Inflammatory macrophage treated with lipopolysaccharide for 4 hours (primary cell): ENCODE measurements at regions not wholly inside any gene's neighbourhood (a gene's known extent, or its start where the extent isn't known, plus 50 kb on each side); places are given as distances from the start of the nearest gene placed in this dataset.

ENCODE experiments used
- DNase-seq: peaks from one replicate; pipeline ENCODE4 v3.0.0-alpha.2; 2020

DNA sequence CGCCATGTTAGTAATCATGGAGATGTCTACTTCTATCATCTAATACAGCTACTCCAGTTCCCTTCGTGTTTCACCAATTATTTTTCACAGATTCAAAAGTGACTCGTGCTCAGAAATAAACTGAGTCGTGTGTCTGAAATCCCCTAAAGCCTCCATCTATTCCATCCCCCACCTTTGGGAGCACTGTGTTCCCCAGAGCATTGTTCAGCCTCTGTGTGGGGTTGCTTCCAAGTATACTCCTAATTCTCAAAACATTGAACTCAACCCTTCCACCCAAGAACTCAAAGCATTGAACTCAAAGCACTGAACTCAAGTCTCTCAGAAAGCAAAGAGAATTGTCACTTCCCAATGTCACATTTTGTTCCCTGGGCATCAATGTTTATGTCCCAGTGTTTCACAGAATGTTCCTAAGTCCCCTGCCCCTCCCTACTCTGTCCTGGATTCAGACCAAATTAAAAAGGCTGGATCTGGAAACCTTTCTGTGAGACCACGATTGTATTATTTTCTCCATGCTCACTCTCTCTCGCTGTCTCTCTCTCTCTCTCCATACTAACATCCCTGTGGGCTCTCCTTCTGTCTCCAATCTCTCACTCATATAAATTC is 138.5 kb upstream of the QRFPR start:
- DNase-seq: no peak

DNA sequence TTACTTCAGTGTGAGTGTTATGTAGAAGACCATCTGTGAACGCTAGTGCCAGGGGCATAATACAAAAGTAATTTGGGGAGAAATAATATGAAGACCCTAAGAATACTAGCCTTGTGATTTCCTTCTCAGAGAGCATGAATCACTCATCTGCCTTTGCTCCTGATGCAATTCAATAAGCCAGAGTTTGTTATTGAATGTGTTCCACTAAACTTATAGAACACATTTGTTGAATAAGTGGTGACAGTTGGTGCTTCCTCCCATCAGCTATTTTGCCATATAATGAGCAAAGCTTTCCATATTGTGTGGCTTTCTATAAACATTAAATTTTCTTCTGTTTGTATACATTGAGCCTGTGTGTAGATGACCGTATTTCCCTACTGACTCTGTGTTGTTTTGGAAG is 136.4 kb upstream of the QRFPR start:
- DNase-seq: no peak

DNA sequence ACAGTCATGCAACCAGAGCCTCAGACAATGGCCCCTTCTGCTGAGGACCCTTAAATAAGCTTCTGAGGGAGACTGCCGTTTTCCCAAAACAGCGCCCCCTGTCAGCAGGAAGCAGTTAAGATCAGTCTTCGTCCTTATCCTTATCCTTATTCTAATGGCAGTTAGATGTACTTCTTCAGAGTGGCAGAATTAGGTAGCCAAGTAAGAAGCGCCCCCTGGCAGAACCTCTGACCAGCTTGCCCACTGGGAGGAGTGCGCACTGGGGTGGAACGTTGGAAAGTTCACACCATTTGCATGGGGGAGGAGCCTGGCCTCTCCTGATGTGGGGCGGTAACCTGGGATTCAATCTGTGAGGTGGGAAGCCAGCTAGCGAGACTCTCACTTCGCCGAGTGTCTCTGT is 133.6 kb upstream of the QRFPR start:
- no peak for DNase-seq

DNA sequence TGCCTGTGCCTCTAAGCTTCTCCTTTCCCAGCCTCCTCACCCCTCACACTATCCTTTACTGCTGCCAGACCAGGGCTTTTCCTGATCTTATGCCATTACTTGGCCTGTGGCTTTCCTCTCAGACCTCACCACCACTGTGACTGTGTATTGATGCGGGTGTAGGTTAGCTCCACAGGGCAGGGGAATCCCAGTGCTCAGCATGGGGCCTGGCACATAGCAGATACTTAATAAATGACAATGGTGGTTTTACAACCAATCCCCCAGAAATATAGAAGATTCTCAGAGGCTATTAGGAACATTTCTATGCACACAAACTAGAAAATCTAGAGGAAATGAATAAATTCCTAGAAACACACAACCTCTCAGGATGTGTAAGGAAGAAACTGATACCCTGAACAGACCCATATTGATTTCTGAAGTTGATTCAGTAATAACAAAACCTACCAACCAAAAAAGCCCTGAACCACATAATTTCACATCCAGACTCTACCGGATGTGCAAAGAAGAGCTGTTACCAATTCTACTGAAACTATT is 129.6 kb upstream of the QRFPR start:
- no peak for DNase-seq

DNA sequence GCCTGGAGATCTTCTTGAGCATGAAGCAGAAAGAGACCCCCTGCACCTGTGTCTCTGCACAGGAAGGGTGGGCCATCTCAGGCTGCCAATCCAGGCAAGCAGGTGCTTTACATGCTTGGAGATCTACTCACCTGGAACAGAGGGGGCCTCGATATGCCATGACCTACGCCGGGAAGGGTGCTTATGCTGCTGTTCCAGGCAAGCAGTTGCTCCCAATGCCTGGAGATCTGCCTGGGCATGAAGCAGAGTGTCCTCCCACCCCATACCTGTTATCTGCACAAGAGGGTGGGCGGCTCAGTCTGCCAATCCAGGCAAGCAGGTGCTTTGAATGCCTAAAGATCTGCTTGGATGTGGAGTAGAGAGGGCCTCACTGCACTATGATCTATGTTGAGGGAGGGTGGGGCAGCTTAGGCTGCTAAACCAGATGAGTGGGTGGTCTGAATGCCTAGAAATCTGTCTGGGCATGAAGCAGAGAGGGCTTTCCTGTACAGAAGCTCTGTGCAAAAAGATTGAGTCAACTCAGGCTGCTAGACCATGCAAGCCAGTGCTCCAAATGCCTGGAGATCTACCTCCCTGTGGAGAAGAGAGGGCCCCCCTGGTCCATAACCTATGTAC is 104.5 kb upstream of the QRFPR start:
- DNase-seq: no peak

DNA sequence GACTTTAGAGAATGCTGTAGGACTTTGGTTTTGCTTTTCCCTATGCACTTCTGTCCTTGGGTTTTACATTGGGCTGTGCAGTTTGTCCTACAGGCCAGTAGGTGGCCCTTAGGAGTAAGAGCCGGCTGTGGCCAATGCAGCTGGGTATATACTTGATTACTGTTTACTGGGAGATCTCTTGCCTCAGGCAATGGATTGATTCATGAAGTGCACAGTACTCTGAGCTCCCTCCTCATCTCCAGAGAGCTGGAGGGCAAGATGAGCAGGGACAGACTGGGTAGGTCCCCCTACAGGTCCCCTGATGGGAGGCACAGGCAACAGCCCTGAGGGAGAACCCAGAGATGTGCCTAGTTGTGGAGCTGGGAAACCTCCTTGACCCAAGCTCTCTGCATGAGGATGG is 103.8 kb upstream of the QRFPR start:
- peak; percentile 51 for DNase-seq

DNA sequence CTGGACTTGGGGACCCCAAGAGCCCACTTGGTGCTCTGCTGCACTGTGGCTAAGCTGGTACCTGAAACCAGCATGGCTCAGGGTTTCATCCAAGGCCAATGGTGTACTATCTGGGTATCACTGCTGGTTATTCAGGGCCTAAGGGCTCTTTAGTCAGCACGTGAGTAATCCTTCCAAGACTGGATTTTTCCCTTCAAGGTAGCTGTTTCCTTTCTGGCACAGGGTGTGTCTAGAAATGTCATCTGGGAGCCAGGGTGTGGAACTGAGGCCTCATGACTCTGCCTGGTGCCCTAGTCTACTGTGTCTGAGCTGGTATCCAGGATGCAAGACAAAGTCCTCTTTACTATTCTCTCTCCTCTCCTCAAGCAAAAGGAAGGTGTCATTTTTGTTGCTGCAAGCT is 99.0 kb upstream of the QRFPR start:
- DNase-seq: no peak

DNA sequence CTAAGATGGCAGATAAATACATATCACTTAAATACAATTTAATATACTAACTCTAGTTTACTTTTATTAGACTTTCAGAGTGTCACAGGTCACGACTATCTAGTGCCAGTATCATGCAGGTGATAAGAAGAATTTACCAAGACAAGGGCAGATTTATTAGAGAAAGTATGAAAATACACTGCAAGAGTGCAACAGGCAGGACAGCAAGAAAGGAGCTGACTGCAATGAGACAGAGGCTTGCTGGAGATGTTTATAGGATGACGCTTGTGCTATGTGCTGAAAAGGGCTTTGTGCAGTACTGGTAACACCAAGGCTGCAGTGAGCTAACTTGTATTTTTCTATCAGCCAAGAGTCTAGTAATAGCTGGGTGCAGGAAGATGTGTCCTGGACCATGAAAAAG is 96.7 kb upstream of the QRFPR start:
- DNase-seq: no peak

DNA sequence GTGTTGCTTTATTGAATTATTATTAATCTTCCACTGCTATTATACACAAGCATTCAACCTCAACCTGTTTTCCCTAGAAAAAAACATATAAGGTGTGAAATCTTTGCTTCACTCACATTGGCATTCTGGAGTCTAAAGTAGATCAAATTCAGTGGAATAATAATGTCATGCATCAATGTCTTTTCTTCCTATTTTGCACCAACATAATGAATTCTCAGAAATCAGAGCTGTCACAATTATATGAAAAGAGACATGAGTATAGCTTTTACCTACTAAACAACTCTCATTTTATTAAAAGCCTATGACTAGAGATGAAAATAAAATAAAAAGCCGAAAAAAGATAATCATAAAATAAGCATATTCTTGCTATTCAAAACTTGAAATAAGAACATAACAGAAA is 96.3 kb upstream of the QRFPR start:
- DNase-seq: no peak

DNA sequence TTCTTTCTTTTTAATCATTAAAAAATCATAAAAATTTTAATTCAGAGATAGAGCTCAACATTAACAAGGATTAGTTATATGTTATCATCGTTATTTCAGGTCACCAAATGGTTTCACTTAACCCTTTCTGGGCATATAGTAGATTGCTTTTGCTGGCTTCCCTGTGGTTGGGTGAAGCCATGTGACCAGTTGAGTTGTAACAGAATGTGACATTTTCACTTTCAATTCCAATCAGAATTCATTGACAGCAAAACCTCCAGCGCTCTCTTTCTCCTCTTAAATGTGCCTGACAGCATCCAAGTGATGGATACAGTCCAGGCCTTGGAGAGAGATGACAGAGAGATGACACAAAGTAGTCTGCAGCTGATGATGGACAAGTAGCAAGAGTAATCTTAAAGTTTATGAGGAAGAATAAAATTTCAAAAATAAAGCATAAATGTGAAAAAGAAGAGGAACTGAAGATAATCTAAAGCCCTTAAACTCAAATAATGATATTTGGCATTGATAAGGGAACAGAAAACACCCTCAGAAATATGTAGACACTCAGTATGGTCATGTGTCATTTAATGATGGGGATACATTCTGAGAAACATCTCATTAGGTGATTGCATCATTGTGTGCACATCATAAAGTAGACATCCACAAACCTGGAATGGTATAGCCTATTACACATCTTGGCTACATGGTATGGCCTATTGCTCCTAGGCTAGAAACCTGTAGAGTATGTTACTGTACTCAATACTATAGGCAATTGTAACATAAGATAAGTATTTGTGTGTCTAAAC is 92.3 kb upstream of the QRFPR start:
- DNase-seq: no peak

DNA sequence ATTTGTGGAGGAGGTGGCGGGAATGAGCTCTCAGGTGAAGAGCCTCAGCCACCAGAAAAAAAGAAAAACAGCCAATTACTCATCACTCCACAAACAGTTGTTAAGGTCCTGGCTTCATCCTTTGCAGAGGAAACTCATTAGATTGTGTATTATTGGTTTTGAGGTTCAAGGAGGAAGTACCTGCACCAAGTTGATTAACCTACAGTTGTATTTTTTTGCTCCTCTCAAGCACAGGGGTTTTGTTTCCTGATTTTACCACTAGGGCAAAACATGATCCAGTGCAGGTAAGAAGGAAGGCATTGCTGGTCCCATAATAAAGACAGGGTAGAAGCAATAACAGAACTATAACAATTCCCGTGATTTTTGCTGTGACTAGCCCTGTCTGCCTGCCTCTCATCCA is 84.0 kb upstream of the QRFPR start:
- DNase-seq: no peak

DNA sequence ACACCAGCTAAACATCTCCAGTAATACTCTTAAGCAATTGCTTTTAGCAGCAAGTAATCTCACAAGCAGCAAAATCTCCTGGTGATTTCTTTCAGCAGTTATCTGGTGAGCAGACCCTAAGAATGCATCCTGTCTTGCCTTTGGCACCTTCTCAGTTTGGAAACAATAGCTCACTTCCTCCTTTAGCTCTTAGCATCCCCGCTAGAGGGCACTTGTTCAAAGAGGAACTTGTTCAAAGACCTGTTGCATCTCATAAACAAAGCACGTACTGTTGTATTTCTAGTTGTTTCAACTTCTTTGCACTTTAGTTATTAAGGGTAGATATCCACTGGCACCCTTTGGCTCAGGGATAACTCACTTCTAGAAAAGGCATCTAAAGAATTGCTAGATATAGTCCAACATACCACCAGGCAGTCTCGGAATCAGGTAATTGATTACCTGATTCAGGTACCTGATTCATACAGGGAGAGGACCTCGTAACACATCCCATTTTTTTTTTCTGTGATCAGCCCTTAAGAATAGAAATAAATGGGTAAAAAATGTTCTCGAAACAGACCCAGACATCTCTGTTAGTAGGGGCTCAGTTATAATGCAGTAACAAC is 81.9 kb upstream of the QRFPR start:
- peak; percentile 69 for DNase-seq

DNA sequence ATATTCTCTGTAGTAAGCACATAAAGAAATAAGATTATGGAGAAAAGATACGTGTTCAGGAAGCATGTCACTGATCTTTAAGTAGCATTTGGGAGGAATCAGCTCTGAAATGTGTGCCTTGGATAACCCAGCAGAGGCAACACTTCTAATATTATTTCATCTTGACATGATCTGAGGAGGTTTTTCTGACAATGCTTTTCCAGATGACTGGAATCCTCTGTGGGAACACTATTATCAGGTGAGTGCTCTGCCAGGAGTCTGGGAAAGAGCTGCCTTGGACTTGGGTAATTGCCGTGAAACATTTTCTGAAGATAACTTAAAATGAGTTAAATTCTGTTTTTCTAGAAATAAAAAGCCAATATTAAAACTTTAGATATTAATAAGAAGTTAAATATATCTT is 78.2 kb upstream of the QRFPR start:
- DNase-seq: no peak

DNA sequence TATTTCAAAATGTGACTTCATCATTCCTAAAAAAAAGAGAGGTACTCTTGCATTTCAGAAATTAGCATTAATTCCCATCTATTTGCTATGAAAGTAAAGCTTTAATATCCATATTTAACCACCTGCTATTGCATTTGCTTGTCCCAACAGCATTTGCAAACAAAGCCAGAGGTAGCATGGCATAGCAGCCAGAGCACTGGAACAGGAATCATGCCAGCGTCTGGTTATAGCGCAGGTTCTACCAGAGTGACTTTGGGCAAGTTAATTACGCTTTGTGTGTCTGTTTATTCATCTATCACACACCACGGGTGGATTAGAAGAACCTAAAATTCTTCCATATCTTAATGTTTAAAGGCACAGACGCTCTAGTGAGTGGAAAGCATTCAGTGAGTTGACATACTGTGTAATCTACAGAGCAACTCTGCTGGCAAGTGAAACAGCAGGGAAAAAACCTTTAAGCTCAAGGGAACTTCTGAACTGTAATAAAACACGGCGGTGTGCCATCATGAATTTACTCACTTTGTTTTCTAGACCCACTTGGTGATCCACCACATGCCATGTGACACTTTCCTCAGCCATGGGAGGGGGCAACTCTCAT is 76.6 kb upstream of the QRFPR start:
- DNase-seq: no peak

DNA sequence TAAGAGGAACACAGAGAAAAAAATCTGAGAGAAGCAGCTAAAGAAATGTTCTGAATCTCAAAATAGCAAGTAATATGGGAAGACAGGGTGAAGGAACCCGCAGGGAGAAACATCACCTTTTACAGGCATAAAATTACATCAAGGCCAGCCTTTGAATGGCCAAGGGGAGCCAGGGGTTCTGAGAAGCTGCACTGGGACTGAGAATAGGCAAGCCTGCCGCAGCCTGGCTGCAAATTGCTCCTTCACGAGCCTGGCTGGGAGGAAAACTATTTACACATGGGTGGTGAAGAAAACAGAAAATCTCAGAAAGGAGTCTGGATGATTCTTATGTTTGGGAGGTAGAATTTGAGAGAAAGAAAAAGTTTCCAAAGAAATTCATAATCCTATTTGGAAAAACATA is 74.5 kb upstream of the QRFPR start:
- no peak for DNase-seq

DNA sequence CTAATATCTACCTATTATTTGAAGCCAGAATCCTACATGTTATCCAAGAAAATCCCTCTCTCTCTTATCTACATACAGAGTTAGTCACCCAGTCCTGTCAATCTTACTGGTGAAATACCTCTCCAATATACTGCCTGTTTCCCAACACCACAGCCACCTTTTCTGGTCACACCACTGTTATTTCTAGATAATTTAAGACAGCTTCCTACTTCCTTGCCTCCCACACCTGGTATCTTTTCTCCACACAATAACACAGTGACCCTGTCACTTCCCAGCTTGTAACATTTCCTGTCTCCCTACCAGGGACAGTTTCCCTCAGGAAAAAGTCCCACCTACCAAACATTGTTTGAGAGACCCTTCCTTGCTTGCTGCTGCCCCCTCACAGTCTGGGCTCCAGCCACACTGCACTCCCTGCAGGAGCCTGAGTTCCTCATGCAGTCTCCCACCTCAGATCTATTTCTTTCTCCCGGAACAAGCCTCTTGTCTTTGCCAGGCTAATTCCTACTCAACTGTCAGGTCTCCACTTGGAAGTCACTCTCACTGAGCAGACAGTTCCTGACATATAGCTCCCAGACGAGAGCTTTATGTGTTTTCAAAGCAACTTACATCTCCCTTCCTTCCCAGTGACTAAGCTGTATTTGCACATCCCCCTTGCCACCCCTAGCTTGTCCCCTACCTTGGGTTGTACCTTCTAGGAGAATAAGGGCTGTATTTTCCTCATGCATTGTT is 73.6 kb upstream of the QRFPR start:
- DNase-seq: no peak

DNA sequence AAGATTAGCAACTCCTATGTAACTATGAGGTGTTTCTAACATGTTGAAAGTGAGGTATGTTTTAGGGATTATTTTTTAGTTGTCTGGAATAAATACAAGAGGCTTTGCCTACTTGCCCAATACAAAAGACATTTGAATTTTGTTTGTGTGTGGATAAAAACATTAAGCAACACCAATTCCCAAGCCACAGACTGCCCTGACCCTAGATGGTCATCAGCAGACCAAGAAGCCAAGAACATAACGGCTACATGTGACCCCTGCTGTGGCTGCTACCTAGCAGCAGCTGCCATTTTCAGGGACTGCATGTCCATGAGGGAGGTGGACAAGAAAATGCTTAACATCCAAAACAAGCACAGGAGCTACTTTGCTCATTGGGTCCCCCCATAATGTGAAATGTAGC is 70.5 kb upstream of the QRFPR start:
- no peak for DNase-seq

DNA sequence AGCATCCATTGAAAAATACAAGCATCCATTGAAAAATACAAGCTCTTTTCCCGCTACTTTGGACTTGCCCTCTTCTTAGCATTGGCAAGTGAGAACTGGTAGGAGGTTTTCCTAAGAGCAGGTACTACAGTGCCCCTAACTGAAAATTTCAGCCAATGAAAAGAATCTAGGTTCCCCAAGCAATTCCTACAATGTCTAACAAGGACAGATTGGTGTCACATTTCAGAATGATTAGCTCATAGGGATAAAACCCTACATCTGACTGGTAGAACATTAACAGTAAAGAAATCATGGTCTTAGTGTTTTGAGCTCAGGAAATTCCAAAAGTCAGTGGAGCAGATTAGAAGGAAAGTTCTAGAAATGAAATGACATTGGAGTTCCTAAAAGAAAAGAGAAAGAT is 68.6 kb upstream of the QRFPR start:
- no peak for DNase-seq

DNA sequence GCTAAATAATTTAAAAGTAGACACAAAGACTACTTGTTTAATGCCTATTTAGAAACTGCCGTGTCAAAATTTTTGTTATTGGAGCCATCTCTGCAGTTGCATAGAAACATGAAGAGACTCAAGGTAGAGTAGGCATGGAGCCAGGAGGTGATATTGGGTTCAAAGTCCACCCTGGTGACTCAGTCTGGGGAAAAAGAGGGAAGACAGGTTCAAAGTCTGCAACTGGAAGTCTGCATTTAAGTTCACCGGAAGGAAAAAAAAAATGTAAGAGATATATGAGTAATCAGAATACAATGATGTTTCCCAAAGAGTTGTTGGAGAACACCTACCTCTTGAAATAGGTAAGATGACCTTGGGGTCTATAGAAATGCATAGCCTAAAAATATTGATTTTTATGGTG is 67.4 kb upstream of the QRFPR start:
- DNase-seq: no peak

DNA sequence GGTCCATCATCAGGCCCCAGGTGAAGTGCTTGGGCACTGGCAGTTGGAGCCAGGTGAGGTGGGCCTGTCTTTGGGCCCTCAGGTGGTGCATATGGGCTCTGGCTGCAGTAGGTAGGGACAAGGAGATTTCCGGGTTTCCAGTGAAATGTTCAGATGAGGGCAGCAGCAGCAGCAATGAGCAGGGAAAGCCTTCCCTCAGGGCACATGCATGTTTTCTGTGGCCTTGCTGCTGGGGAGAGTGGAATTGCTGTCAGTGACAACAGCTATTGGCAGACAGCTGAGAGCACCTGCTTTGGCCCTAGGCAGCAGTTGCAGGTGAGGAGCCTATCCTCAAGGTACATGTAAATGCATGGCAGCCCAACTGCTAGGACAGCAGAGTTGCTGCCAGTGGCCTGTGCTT is 58.9 kb upstream of the QRFPR start:
- DNase-seq: no peak
